HEK293 (cell line): ENCODE measurements at regions not wholly inside any gene's neighbourhood (a gene's known extent, or its start where the extent isn't known, plus 50 kb on each side); places are given as distances from the start of the nearest gene placed in this dataset.

Experiments used
- CTCF ChIA-PET: fragments of 350-600 bp; formaldehyde crosslinking; extraction: SDS; loops from one replicate; lab custom pipeline; 2021; ENCODE audit warnings: antibody characterized with exemption; lab: Yijun Ruan, JAX
- POLR2A ChIA-PET: fragments of 300-600 bp; formaldehyde crosslinking; extraction: SDS; loops from one replicate; lab custom pipeline; 2020; ENCODE audit warnings: antibody characterized with exemption, inconsistent platforms; lab: Yijun Ruan, JAX
- H3K27ac ChIP-seq: fragments of 200-500 bp; sonication (Bioruptor generic); 2 replicates; pipeline ENCODE4 v1.5.1; 2014; ENCODE audit warnings: low read depth, low read length, control low read depth, inconsistent platforms; ENCODE audit errors: extremely low read depth
- H3K36me3 ChIP-seq, 2 experiments: fragments of 200-500 bp in 1 of 2; sonication (Bioruptor generic) in 1 of 2; 1 replicate in 1 of 2; 2 replicates in 1 of 2; pipeline ENCODE4 v1.5.1; 2014 to 2017; ENCODE audit warnings: inconsistent platforms in 2 of 2, low read length in 2 of 2; ENCODE audit not compliant: control insufficient read depth in 2 of 2, insufficient read depth in 1 of 2
- H3K4me1 ChIP-seq: fragments of 200-500 bp; sonication (Bioruptor generic); 2 replicates; pipeline ENCODE4 v1.5.1; 2014; ENCODE audit warnings: mild to moderate bottlenecking, low read length, inconsistent platforms; ENCODE audit not compliant: control insufficient read depth, insufficient read depth
- H3K4me3 ChIP-seq: 2 replicates; pipeline ENCODE4 v1.5.1; 2011; ENCODE audit warnings: low read depth, mild to moderate bottlenecking, control low read depth, low read length, moderate library complexity
- H3K9me3 ChIP-seq: fragments of 200-500 bp; sonication (Bioruptor generic); 2 replicates; pipeline ENCODE4 v1.5.1; 2014; ENCODE audit warnings: low read depth, low read length, inconsistent platforms; ENCODE audit not compliant: control insufficient read depth, insufficient read depth
- GLI2 ChIP-seq: fragments of 450-650 bp; formaldehyde crosslinking; IDR thresholded peaks from 2 replicates; pipeline ENCODE4; 2017; ENCODE audit warnings: missing biosample characterization, missing genetic modification characterization, low read depth, borderline replicate concordance
- SCRT2 ChIP-seq: fragments of 450-650 bp; formaldehyde crosslinking; IDR thresholded peaks from 2 replicates; pipeline ENCODE4 v1.5.1; 2016; ENCODE audit warnings: missing biosample characterization, missing genetic modification characterization
- ZEB2 ChIP-seq: fragments of 450-650 bp; formaldehyde crosslinking; IDR thresholded peaks from 2 replicates; pipeline ENCODE4 v1.5.1; 2016; ENCODE audit warnings: missing biosample characterization, missing genetic modification characterization
- ZNF121 ChIP-seq: fragments of 450-650 bp; formaldehyde crosslinking; IDR thresholded peaks from 2 replicates; pipeline ENCODE4 v1.5.1; 2016; ENCODE audit warnings: missing biosample characterization, missing genetic modification characterization
- ZNF513 ChIP-seq: fragments of 450-650 bp; IDR thresholded peaks from 2 replicates; pipeline ENCODE4 v1.5.1; 2018; ENCODE audit warnings: missing biosample characterization, missing genetic modification characterization
- ZNF518A ChIP-seq: fragments of 450-650 bp; formaldehyde crosslinking; conservative IDR thresholded peaks from 2 replicates; pipeline ENCODE4 v1.5.1; 2016; ENCODE audit warnings: low read depth, missing biosample characterization, missing genetic modification characterization
- ZNF521 ChIP-seq: fragments of 450-650 bp; formaldehyde crosslinking; IDR thresholded peaks from 2 replicates; pipeline ENCODE4 v1.5.1; 2017; ENCODE audit warnings: missing biosample characterization, mild to moderate bottlenecking, missing genetic modification characterization
- ZNF600 ChIP-seq: fragments of 450-650 bp; formaldehyde crosslinking; IDR thresholded peaks from 2 replicates; pipeline ENCODE4 v1.5.1; 2016; ENCODE audit warnings: missing biosample characterization, missing genetic modification characterization
- ZNF623 ChIP-seq: fragments of 450-650 bp; formaldehyde crosslinking; IDR thresholded peaks from 2 replicates; pipeline ENCODE4 v1.5.1; 2016; ENCODE audit warnings: missing biosample characterization, missing genetic modification characterization
- ZNF629 ChIP-seq: fragments of 450-650 bp; formaldehyde crosslinking; IDR thresholded peaks from 2 replicates; pipeline ENCODE4 v1.5.1; 2017; ENCODE audit warnings: missing biosample characterization, missing genetic modification characterization

GRCh38 chr7:23955145-23955544, 245.1 kb downstream of the STK31 start:
- no peaks in the 10 kb centered on the region for H3K4me1 ChIP-seq
- CTCF ChIA-PET: no interaction called here
- POLR2A ChIA-PET: no interaction called here
- no peaks in the 10 kb centered on the region for H3K36me3 ChIP-seq
- H3K27ac ChIP-seq: no peak overlapping the region
- no peak overlapping the region for H3K4me3 ChIP-seq
- no peaks in the 10 kb centered on the region for H3K9me3 ChIP-seq
- TF ChIP-seq ZNF521 (tag by site-specific recombination) (no peak), ZNF518A (tag by site-specific recombination) (no peak), GLI2 (tag by site-specific recombination) (no peak), SCRT2 (tag by site-specific recombination) (peak; percentile 56), ZNF121 (tag by site-specific recombination) (no peak), ZNF629 (tag by site-specific recombination) (no peak)

GRCh38 chr7:23955600-23956149, 245.7 kb downstream of the STK31 start:
- Histone ChIP-seq H3K4me3 (no peak overlapping the region), H3K9me3 (no peaks in the 10 kb centered on the region), H3K36me3 (no peaks in the 10 kb centered on the region), H3K4me1 (no peaks in the 10 kb centered on the region), H3K27ac (no peak overlapping the region)
- CTCF ChIA-PET: interaction anchor here (0.6 kb wide), 4 partner anchors 65 to 336 kb away, joined by 3 to 4 read pairs (median 4); no protein-coding TSS in a partner anchor
- no peak for TF ChIP-seq ZEB2 (tag by site-specific recombination)
- TF ChIP-seq ZNF623 (tag by site-specific recombination): peak; percentile 83
- POLR2A ChIA-PET: interaction anchor here (0.7 kb wide), 1 partner anchor 54 kb away, joined by 5 read pairs; no protein-coding TSS in a partner anchor

GRCh38 chr7:23956772-23957576, 247.0 kb downstream of the STK31 start:
- Histone ChIP-seq H3K36me3 (no peaks in the 10 kb centered on the region), H3K4me3 (no peak overlapping the region), H3K27ac (no peak overlapping the region), H3K4me1 (no peaks in the 10 kb centered on the region), H3K9me3 (no peaks in the 10 kb centered on the region)
- CTCF ChIA-PET: interaction anchor here (0.6 to 0.8 kb wide), 2 partner anchors 332 to 715 kb away, joined by 3 to 4 read pairs; no protein-coding TSS in a partner anchor
- POLR2A ChIA-PET: no interaction called here
- no peak for TF ChIP-seq ZNF600 (tag by site-specific recombination)
- 0 out of 2 replicates have a peak, but pooled peaks have one; percentile 17 for TF ChIP-seq ZNF513 (tag by site-specific recombination)
